IPS-18a (cell line): ENCODE measurements at regions not wholly inside any gene's neighbourhood (a gene's known extent, or its start where the extent isn't known, plus 50 kb on each side); places are given as distances from the start of the nearest gene placed in this dataset.

Experiments used
- H3K27ac ChIP-seq: one replicate; pipeline ENCODE4 v1.5.1; 2013; ENCODE audit warnings: low read length
- H3K27me3 ChIP-seq: one replicate; pipeline ENCODE4 v1.6.1; 2013; ENCODE audit warnings: mild to moderate bottlenecking, low read length; ENCODE audit not compliant: control insufficient read depth, insufficient read depth
- H3K36me3 ChIP-seq: one replicate; pipeline ENCODE4 v1.6.1; 2013; ENCODE audit warnings: low read depth, low read length; ENCODE audit not compliant: control insufficient read depth
- H3K4me1 ChIP-seq: one replicate; pipeline ENCODE4 v1.6.1; 2013; ENCODE audit warnings: low read depth, low read length; ENCODE audit not compliant: control insufficient read depth
- H3K4me3 ChIP-seq: one replicate; pipeline ENCODE4 v1.5.1; 2013; ENCODE audit warnings: low read length
- H3K9ac ChIP-seq: one replicate; pipeline ENCODE4 v1.6.1; 2013; ENCODE audit warnings: mild to moderate bottlenecking, low read length, moderate library complexity
- H3K9me3 ChIP-seq: one replicate; pipeline ENCODE4 v1.6.1; 2013; ENCODE audit warnings: low read depth, low read length; ENCODE audit not compliant: control insufficient read depth

- Histone ChIP-seq H3K4me3 (no peak overlapping the region), H3K27me3 (no peaks in the 10 kb centered on the region), H3K36me3 (no peaks in the 10 kb centered on the region), H3K27ac (no peak overlapping the region), H3K4me1 (no peaks in the 10 kb centered on the region), H3K9me3 (peaks cover 11% of the 10 kb centered on the region), H3K9ac (no peak overlapping the region)
These were observed 606.9 kb upstream of the PCDH10 start for GRCh38 chr4:132542228-132542627.

- Histone ChIP-seq H3K4me1 (no peaks in the 10 kb centered on the region), H3K9ac (no peak overlapping the region), H3K27ac (no peak overlapping the region), H3K9me3 (peaks cover 8% of the 10 kb centered on the region), H3K36me3 (no peaks in the 10 kb centered on the region), H3K4me3 (no peak overlapping the region), H3K27me3 (no peaks in the 10 kb centered on the region)
These were observed 600.6 kb upstream of the PCDH10 start for GRCh38 chr4:132548463-132548862.

GRCh38 chr4:132556316-132556715 is 592.8 kb upstream of the PCDH10 start:
- no peaks in the 10 kb centered on the region for H3K36me3 ChIP-seq
- no peak overlapping the region for H3K9ac ChIP-seq
- H3K9me3 ChIP-seq: no peaks in the 10 kb centered on the region
- H3K4me3 ChIP-seq: no peak overlapping the region
- H3K4me1 ChIP-seq: no peaks in the 10 kb centered on the region
- no peaks in the 10 kb centered on the region for H3K27me3 ChIP-seq
- no peak overlapping the region for H3K27ac ChIP-seq

DNA sequence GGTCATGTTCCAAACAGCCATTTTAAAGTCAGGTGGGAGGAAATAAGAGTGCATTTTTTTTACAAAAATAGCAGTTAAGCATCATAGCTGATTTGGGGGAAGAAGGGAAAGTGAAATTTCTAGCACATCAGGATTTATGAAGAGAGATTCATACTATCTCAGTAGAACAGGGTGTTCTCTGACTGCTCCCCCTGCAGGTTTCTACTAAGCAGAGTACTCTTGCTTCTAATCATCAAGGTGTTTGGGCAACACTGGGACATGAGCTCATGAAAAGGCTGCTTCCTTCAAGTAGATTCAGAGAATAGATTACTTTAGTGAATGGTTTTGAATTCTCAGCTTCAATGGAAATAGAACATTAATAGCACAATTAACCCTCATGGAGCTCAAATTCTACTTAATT is 591.4 kb upstream of the PCDH10 start:
- H3K9ac ChIP-seq: no peak overlapping the region
- H3K4me3 ChIP-seq: no peak overlapping the region
- H3K9me3 ChIP-seq: no peaks in the 10 kb centered on the region
- H3K36me3 ChIP-seq: no peaks in the 10 kb centered on the region
- H3K27ac ChIP-seq: no peak overlapping the region
- H3K4me1 ChIP-seq: no peaks in the 10 kb centered on the region
- no peaks in the 10 kb centered on the region for H3K27me3 ChIP-seq

DNA sequence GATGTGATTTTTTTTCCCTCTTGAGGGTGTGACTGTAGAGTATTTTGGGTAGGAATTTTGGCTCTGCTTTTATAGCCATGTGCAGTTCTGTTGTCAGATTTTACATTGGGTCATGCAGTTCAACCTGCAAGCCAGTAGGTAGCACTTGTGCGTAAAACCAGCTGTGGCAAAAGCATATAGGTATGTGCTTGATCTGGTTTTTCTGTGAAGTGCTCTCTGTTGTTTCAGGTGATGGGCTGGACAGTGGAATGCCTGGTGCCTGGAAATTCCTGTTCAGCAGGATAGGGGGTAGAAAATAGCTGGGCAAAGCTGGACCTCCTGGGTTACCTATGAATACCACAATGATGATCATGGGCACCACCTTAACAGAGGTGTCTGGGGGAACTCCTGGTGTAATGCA is 584.2 kb upstream of the PCDH10 start:
- Histone ChIP-seq H3K27me3 (no peaks in the 10 kb centered on the region), H3K4me1 (no peaks in the 10 kb centered on the region), H3K4me3 (no peak overlapping the region), H3K9ac (no peak overlapping the region), H3K27ac (no peak overlapping the region), H3K9me3 (no peaks in the 10 kb centered on the region), H3K36me3 (no peaks in the 10 kb centered on the region)

DNA sequence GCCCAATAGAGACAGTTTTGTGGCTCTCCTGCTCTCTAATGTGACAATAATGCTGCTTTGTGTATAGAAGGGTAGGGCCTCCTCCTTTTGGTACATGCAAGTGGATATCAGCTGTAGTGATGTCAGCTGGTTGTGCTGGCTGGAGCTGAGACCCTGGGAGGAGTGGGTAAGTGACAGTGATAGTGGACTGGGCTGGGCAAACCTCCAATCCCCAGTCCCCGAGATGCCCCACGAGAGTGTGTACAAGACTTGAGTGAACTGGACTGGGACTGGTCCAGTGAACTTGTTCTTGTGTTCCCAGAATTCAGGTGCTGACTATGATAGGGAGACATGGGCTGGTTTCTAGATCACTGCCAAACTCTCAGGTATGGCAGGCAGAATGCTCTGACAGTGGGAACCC is 583.6 kb upstream of the PCDH10 start:
- H3K4me3 ChIP-seq: no peak overlapping the region
- H3K4me1 ChIP-seq: no peaks in the 10 kb centered on the region
- no peaks in the 10 kb centered on the region for H3K36me3 ChIP-seq

DNA sequence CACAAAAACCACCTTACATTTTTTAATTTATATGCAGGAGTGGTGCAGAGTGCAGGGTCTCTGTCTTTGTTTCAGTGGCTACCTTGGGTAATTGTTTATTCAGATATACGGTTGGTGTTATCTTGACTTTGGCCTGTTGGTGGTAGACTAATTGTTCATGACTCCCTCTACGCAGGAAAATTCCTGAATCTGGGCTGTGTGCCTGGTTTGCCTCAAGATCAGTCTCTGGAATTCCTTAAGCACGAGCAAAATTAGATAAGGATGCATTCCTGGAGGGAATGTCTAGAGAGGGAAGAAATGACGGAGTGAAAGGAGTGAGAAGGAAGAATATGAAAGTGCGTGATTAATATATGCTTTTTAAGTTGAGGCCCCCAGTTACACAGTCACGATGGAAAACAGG is 576.9 kb upstream of the PCDH10 start:
- Histone ChIP-seq H3K4me1 (no peaks in the 10 kb centered on the region), H3K27ac (no peak overlapping the region), H3K9me3 (no peaks in the 10 kb centered on the region), H3K36me3 (no peaks in the 10 kb centered on the region), H3K27me3 (no peaks in the 10 kb centered on the region), H3K9ac (no peak overlapping the region), H3K4me3 (no peak overlapping the region)

More for the DNA sequence above, 583.6 kb upstream of the PCDH10 start:
- Histone ChIP-seq H3K9ac (no peak overlapping the region), H3K27ac (no peak overlapping the region), H3K27me3 (no peaks in the 10 kb centered on the region), H3K9me3 (no peaks in the 10 kb centered on the region)

GRCh38 chr4:132587626-132588025 is 561.5 kb upstream of the PCDH10 start:
- Histone ChIP-seq H3K36me3 (no peaks in the 10 kb centered on the region), H3K9ac (no peak overlapping the region), H3K4me3 (no peak overlapping the region), H3K4me1 (no peaks in the 10 kb centered on the region), H3K27ac (no peak overlapping the region), H3K9me3 (no peaks in the 10 kb centered on the region), H3K27me3 (no peaks in the 10 kb centered on the region)

DNA sequence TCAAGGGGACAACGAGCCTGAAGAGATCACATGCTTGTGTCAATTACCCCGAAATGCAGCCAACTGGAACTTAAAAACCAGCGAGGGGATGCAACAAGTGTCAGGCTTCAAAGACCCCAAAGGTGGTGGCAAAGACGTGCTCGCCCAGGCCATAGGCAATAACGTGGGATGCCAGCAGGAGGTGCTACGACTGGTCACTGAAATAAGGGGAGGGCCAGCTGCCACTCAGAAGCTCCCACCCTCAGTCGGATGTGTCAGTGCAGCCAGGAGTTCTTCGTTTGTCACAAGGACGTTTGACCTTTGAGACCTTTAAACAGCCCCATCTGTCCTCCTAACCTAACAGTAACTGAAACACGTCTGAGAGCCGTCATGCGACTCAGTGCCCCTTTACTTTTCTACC is 556.8 kb upstream of the PCDH10 start:
- Histone ChIP-seq H3K36me3 (no peaks in the 10 kb centered on the region), H3K27ac (no peak overlapping the region), H3K27me3 (no peaks in the 10 kb centered on the region), H3K4me3 (no peak overlapping the region), H3K4me1 (no peaks in the 10 kb centered on the region), H3K9me3 (no peaks in the 10 kb centered on the region), H3K9ac (no peak overlapping the region)

- H3K9me3 ChIP-seq: no peaks in the 10 kb centered on the region
- H3K4me1 ChIP-seq: no peaks in the 10 kb centered on the region
- H3K4me3 ChIP-seq: no peak overlapping the region
- H3K27me3 ChIP-seq: no peaks in the 10 kb centered on the region
- H3K36me3 ChIP-seq: no peaks in the 10 kb centered on the region
- no peak overlapping the region for H3K27ac ChIP-seq
- H3K9ac ChIP-seq: no peak overlapping the region
These were observed 556.2 kb upstream of the PCDH10 start for GRCh38 chr4:132592850-132593249.

DNA sequence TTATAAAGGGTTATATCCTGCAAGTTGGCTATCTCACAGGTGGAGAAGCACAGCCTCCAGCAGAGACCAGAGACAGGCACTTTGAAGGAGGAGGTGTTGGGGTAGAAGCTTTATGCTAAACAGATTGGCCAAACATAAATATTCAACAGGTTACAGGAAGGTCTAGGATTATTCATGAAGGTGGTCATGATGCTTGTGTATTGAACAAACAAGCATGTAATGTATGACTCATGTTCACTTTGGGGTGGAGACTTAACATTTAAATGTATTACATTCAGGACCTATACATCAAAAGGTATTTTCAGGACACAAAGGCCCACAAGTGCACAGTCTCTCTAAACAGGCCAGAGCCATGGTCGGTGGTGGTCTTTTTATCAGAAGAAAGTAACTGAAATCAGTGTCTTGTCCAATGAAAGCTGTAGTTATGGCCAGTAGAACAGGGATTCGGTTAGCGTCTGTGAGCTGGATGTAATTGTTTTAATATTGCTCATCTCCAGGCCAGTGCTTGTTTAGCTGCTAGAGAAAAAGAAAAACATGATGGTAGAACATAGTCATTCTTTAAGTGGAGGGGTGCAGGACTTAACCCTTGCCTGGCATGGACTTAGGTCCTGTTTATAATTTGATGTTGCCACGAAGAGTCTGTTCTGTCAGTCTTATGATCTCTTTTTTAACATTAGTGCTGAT is 555.2 kb upstream of the PCDH10 start:
- no peak overlapping the region for H3K4me3 ChIP-seq

GRCh38 chr4:132596186-132596585 is 552.9 kb upstream of the PCDH10 start:
- no peaks in the 10 kb centered on the region for H3K9me3 ChIP-seq

More for the DNA sequence above, 555.2 kb upstream of the PCDH10 start:
- Histone ChIP-seq H3K9ac (no peak overlapping the region), H3K4me1 (no peaks in the 10 kb centered on the region), H3K27ac (no peak overlapping the region), H3K9me3 (no peaks in the 10 kb centered on the region), H3K27me3 (no peaks in the 10 kb centered on the region), H3K36me3 (no peaks in the 10 kb centered on the region)

More at GRCh38 chr4:132596186-132596585, 552.9 kb upstream of the PCDH10 start:
- Histone ChIP-seq H3K4me1 (no peaks in the 10 kb centered on the region), H3K9ac (no peak overlapping the region), H3K36me3 (no peaks in the 10 kb centered on the region), H3K27me3 (no peaks in the 10 kb centered on the region), H3K27ac (no peak overlapping the region), H3K4me3 (no peak overlapping the region)
